ENCODE measurements at regions not wholly inside any gene's neighbourhood (a gene's known extent, or its start where the extent isn't known, plus 50 kb on each side); places are given as distances from the start of the nearest gene placed in this dataset.

DNA sequence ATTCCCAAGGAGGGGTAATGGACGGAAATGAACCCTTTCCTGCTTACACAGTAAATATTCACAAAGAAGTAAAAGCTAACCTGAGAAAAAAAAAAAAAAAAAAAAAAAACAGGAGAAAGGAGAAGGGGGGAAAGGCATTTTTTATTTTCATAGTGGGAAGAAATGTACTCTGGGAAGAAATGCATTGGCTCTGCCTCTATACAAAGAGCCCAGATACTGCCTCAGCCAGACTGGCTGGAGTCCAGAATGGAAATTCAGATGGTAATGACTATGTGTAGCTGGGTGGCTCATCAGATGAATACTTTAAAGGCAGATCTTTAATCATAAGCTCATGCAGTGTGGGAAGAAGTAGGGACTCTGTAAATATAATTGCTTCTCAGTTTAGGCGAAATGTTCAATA lies 124.9 kb upstream of the ZNF608 start:
- TF ChIP-seq, protein P1, sequence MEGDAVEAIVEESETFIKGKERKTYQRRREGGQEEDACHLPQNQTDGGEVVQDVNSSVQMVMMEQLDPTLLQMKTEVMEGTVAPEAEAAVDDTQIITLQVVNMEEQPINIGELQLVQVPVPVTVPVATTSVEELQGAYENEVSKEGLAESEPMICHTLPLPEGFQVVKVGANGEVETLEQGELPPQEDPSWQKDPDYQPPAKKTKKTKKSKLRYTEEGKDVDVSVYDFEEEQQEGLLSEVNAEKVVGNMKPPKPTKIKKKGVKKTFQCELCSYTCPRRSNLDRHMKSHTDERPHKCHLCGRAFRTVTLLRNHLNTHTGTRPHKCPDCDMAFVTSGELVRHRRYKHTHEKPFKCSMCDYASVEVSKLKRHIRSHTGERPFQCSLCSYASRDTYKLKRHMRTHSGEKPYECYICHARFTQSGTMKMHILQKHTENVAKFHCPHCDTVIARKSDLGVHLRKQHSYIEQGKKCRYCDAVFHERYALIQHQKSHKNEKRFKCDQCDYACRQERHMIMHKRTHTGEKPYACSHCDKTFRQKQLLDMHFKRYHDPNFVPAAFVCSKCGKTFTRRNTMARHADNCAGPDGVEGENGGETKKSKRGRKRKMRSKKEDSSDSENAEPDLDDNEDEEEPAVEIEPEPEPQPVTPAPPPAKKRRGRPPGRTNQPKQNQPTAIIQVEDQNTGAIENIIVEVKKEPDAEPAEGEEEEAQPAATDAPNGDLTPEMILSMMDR (IDR thresholded peaks at IDR 0.05) = no peak
- TF ChIP-seq POLR2A (IDR thresholded peaks at IDR 0.05) = no peak
